Gastrocnemius medialis (tissue), 4 donors: ENCODE measurements at regions not wholly inside any gene's neighbourhood (a gene's known extent, or its start where the extent isn't known, plus 50 kb on each side); places are given as distances from the start of the nearest gene placed in this dataset.

Experiments used
- POLR2A ChIP-seq, 2 donors: fragments of 450-650 bp; IDR thresholded peaks; one replicate each; pipeline ENCODE4 v1.6.1; 2017; ENCODE audit warnings: antibody characterized with exemption in 2 of 2, mild to moderate bottlenecking in 2 of 2, moderate library complexity in 2 of 2
- TF ChIP-seq, protein P1 (sequence below), 5 experiments: fragments of 450-650 bp in 3 of 5; fragments of 200-600 bp in 2 of 5; sonication (generic) in 2 of 5; IDR thresholded peaks in 4 of 5; conservative IDR thresholded peaks in 1 of 5; 1 replicate in 4 of 5; 2 replicates in 1 of 5; pipeline ENCODE4 v1.5.1; 2016 to 2019; ENCODE audit warnings: antibody characterized with exemption in 5 of 5, mild to moderate bottlenecking in 3 of 5, moderate library complexity in 3 of 5

DNA sequence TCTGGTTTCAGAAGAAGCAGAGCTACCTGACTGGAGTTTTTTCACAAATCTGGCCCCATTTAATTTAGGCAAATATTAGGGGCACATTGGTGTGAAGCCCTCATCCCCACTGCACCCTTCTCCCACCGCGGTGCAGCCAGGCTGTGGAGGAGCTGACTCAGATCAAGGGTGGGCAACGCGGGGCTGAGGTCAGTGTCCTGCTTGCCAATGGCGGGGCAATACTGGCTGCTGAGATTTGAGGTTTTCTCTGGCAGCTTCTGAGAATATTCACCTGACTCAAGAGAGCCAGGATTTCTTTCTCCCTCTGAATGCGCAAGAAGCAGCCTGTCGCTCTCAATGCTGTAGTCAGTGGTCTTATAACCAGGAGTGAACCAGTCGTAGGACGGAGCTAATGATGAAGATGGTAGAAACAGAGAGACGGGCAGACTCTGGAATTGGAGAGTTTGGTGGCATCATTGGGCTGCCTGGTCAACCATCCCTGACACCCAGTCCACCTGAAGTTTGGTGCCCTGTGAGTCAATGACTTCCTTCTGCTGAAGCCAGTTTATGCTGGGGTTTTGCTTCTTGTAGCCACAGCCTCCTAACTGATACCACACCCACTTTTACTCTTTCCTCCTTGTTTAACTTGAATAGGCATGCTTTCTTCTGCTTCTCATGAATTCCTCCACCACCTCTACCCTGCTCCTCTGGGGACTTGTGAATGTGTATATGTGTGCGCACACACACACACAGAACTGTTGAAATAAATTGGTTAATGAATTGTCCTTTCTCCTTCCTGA lies 123.7 kb upstream of the CTBP2 start:
- TF ChIP-seq, protein P1, sequence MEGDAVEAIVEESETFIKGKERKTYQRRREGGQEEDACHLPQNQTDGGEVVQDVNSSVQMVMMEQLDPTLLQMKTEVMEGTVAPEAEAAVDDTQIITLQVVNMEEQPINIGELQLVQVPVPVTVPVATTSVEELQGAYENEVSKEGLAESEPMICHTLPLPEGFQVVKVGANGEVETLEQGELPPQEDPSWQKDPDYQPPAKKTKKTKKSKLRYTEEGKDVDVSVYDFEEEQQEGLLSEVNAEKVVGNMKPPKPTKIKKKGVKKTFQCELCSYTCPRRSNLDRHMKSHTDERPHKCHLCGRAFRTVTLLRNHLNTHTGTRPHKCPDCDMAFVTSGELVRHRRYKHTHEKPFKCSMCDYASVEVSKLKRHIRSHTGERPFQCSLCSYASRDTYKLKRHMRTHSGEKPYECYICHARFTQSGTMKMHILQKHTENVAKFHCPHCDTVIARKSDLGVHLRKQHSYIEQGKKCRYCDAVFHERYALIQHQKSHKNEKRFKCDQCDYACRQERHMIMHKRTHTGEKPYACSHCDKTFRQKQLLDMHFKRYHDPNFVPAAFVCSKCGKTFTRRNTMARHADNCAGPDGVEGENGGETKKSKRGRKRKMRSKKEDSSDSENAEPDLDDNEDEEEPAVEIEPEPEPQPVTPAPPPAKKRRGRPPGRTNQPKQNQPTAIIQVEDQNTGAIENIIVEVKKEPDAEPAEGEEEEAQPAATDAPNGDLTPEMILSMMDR (IDR thresholded peaks at IDR 0.05 in 4 of 5, conservative IDR thresholded peaks at IDR 0.05 in 1 of 5): no peak
- TF ChIP-seq POLR2A (IDR thresholded peaks at IDR 0.05): no peak
